Spinal cord (tissue), 9 donors: ENCODE measurements at regions not wholly inside any gene's neighbourhood (a gene's known extent, or its start where the extent isn't known, plus 50 kb on each side); places are given as distances from the start of the nearest gene placed in this dataset.

Source experiments
- DNase-seq, 6 donors: peaks; one replicate each; pipeline versions ENCODE4 v3.0.0 to v3.0.0-alpha.2; 2013 to 2015; ENCODE audit warnings: low spot score in 6 of 6, low read depth in 4 of 6
- H3K27ac ChIP-seq: one replicate; pipeline ENCODE4 v1.5.1; 2013; ENCODE audit warnings: low read depth, low read length, control low read depth
- H3K27me3 ChIP-seq: one replicate; pipeline ENCODE4 v1.6.1; 2013; ENCODE audit warnings: low read length; ENCODE audit not compliant: control insufficient read depth, insufficient read depth
- H3K36me3 ChIP-seq: one replicate; pipeline ENCODE4 v1.6.1; 2013; ENCODE audit warnings: low read length; ENCODE audit not compliant: control insufficient read depth, insufficient read depth
- H3K4me1 ChIP-seq: one replicate; pipeline ENCODE4 v1.6.1; 2013; ENCODE audit warnings: low read length; ENCODE audit not compliant: control insufficient read depth, insufficient read depth
- H3K4me3 ChIP-seq: one replicate; pipeline ENCODE4 v1.5.1; 2013; ENCODE audit warnings: low read depth, low read length, control low read depth
- H3K9me3 ChIP-seq: one replicate; pipeline ENCODE4 v1.6.1; 2013; ENCODE audit warnings: low read length; ENCODE audit not compliant: control insufficient read depth, insufficient read depth
- WGBS: methylation state at CpG from one replicate; pipeline ENCODE4 v1.1.5; 2013; ENCODE audit warnings: missing lambda C conversion rate; ENCODE audit not compliant: insufficient coverage; 5-methylcytosine and 5-hydroxymethylcytosine counted together
- donor health status: healthy.

GRCh38 chr2:221334481-221335218 lies 237.5 kb downstream of the EPHA4 start:
- peak in 1 of 6 donors; percentile 38 for DNase-seq
- H3K4me3 ChIP-seq, result no peak overlapping the region
- 69% methylated on average over 8 of the region's 11 CpGs for WGBS
- no peaks in the 10 kb centered on the region for H3K27me3 ChIP-seq
- no peak overlapping the region for H3K27ac ChIP-seq
- no peaks in the 10 kb centered on the region for H3K4me1 ChIP-seq
- no peaks in the 10 kb centered on the region for H3K36me3 ChIP-seq
- no peaks in the 10 kb centered on the region for H3K9me3 ChIP-seq

- Histone ChIP-seq H3K9me3 (no peaks in the 10 kb centered on the region), H3K27me3 (no peaks in the 10 kb centered on the region), H3K27ac (no peak overlapping the region), H3K4me1 (no peaks in the 10 kb centered on the region), H3K4me3 (no peak overlapping the region), H3K36me3 (no peaks in the 10 kb centered on the region)
- 78% methylated on average over 4 of the region's 12 CpGs for WGBS
- peak in 1 of 6 donors; percentile 54 for DNase-seq
Observed at GRCh38 chr2:221335219-221335752, 236.8 kb downstream of the EPHA4 start.

GRCh38 chr2:221336967-221337366 lies 235.1 kb downstream of the EPHA4 start:
- no peaks in the 10 kb centered on the region for H3K9me3 ChIP-seq
- H3K4me1 ChIP-seq, result no peaks in the 10 kb centered on the region
- no peak overlapping the region for H3K27ac ChIP-seq
- H3K27me3 ChIP-seq, result no peaks in the 10 kb centered on the region
- H3K36me3 ChIP-seq, result no peaks in the 10 kb centered on the region
- no peak for DNase-seq
- no peak overlapping the region for H3K4me3 ChIP-seq
- WGBS, result no CpG with 5 or more reads among the region's 2 CpGs

GRCh38 chr2:221337957-221338685 lies 234.0 kb downstream of the EPHA4 start:
- H3K27me3 ChIP-seq, result no peaks in the 10 kb centered on the region
- H3K36me3 ChIP-seq, result no peaks in the 10 kb centered on the region
- no peak for DNase-seq
- H3K4me3 ChIP-seq, result no peak overlapping the region
- WGBS, result no CpG with 5 or more reads among the region's 5 CpGs
- no peaks in the 10 kb centered on the region for H3K4me1 ChIP-seq
- no peaks in the 10 kb centered on the region for H3K9me3 ChIP-seq
- no peak overlapping the region for H3K27ac ChIP-seq

DNA sequence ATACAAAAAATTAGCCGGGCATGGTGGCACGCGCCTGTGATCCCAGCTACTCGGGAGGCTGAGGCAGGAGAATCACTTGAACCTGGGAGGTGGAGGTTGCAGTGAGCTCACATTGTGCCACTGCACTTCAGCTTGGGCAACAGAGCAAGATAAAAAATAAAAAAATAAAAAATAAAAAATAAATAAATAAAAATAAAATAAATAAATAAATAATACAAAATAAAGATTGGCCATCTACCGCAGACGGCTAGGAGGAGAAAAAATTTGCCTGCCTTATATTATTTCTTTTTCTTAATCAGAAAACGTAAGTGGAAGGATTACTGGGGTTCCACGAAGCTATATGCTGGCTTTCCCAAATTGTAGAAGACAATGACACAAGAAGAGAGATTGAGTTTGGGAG lies 229.7 kb downstream of the EPHA4 start:
- DNase-seq, result no peak
- Histone ChIP-seq H3K9me3 (no peaks in the 10 kb centered on the region), H3K27ac (no peak overlapping the region), H3K4me1 (no peaks in the 10 kb centered on the region), H3K27me3 (no peaks in the 10 kb centered on the region), H3K4me3 (no peak overlapping the region), H3K36me3 (no peaks in the 10 kb centered on the region)
- no CpG with 5 or more reads among the region's 8 CpGs for WGBS

DNA sequence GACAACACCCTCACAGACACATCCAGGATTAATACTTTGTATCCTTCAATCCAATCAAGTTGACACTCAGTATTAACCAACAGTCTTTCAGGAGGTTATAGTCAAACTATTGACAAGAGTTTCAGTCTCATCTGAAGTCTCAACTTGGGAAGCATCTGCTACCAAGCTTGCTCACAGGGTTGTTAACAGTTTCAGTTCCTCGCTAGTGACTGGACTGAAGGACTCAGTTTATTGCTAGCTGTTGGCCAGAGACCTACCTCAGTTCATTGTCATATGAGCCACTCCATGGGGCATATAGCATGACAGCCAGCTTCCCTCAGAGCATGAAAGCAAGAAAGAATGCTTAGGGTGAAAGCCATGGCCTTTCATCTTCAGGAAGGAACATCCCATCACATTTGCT lies 228.6 kb downstream of the EPHA4 start:
- 88% methylated on average over 1 of the region's 1 CpG for WGBS

GRCh38 chr2:221345516-221345915 lies 226.6 kb downstream of the EPHA4 start:
- no peak overlapping the region for H3K4me3 ChIP-seq
- H3K27me3 ChIP-seq, result no peaks in the 10 kb centered on the region
- no peaks in the 10 kb centered on the region for H3K4me1 ChIP-seq
- H3K9me3 ChIP-seq, result no peaks in the 10 kb centered on the region
- no peak for DNase-seq
- H3K36me3 ChIP-seq, result no peaks in the 10 kb centered on the region
- no peak overlapping the region for H3K27ac ChIP-seq

More for the DNA sequence above, 228.6 kb downstream of the EPHA4 start:
- H3K9me3 ChIP-seq, result no peaks in the 10 kb centered on the region
- no peak for DNase-seq
- H3K4me3 ChIP-seq, result no peak overlapping the region
- no peaks in the 10 kb centered on the region for H3K27me3 ChIP-seq
- no peaks in the 10 kb centered on the region for H3K4me1 ChIP-seq
- H3K27ac ChIP-seq, result no peak overlapping the region
- H3K36me3 ChIP-seq, result no peaks in the 10 kb centered on the region

- Histone ChIP-seq H3K9me3 (no peaks in the 10 kb centered on the region), H3K36me3 (no peaks in the 10 kb centered on the region), H3K27ac (no peak overlapping the region), H3K27me3 (no peaks in the 10 kb centered on the region), H3K4me1 (no peaks in the 10 kb centered on the region), H3K4me3 (no peak overlapping the region)
- DNase-seq, result no peak
- 100% methylated on average over 1 of the region's 3 CpGs for WGBS
Observed at GRCh38 chr2:221346411-221346810, 225.7 kb downstream of the EPHA4 start.

DNA sequence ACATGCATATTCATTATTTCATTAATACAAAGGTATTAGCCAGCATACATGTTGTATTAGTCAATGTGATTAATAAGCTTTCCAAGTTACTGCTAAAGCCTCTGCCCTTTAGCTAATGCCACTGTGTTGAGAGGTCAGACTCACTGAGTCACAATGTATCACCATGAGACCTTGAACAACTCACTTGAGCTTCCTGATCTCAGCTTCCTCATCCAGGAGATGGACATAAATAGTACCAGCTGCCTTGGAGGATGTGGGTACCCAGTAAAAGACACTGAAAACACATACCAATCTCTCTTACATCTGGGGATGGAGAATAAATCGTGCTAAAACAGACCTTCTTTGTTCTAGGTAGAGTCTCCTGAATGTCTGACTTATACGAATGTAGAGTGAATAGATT lies 224.6 kb downstream of the EPHA4 start:
- no peak overlapping the region for H3K27ac ChIP-seq
- no peaks in the 10 kb centered on the region for H3K9me3 ChIP-seq
- H3K4me1 ChIP-seq, result no peaks in the 10 kb centered on the region
- DNase-seq, result no peak
- H3K27me3 ChIP-seq, result no peaks in the 10 kb centered on the region
- H3K4me3 ChIP-seq, result no peak overlapping the region
- no CpG with 5 or more reads among the region's 2 CpGs for WGBS
- no peaks in the 10 kb centered on the region for H3K36me3 ChIP-seq

GRCh38 chr2:221350616-221351015 lies 221.5 kb downstream of the EPHA4 start:
- DNase-seq, result no peak
- no CpG with 5 or more reads among the region's 1 CpG for WGBS
- Histone ChIP-seq H3K9me3 (no peaks in the 10 kb centered on the region), H3K4me1 (no peaks in the 10 kb centered on the region), H3K36me3 (no peaks in the 10 kb centered on the region), H3K27ac (no peak overlapping the region), H3K4me3 (no peak overlapping the region), H3K27me3 (no peaks in the 10 kb centered on the region)
